ENCODE measurements at regions not wholly inside any gene's neighbourhood (a gene's known extent, or its start where the extent isn't known, plus 50 kb on each side); places are given as distances from the start of the nearest gene placed in this dataset.
"Not testable (repeated sequence)": the region's sequence is repeated elsewhere in the genome, so short reads cannot be mapped to it uniquely, and the experiment has no call there.

GRCh38 chr1:30450818-30451233 lies 272.6 kb downstream of the MATN1 start:
- DNase-seq: no peak

- no peak for DNase-seq
Measured at GRCh38 chr1:30450148-30450817, 273.1 kb downstream of the MATN1 start.

GRCh38 chr1:30449428-30450147 lies 273.8 kb downstream of the MATN1 start:
- no peak for DNase-seq

DNA sequence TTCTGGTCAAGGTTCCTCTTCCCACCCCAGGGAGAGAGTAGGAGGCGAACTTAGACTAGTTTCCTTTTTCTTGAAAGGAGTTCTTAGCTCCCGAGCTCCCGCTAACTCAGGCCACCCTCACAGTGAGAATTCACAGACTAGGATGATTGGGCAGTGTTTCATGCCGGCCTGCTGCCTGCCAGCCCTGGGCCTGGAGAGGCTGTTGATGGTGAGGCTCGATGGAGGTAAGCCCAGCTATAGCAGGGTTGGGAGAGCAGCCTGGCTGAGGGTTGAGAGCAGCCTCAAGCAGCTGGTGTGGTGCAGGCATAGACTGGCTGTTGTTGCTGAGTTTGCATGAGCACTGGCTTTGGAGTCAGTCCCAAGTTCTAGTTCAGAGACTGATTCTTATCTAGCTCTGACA lies 274.4 kb downstream of the MATN1 start:
- DNase-seq: no peak

- DNase-seq: no peak
Measured at GRCh38 chr1:30447701-30448100, 275.7 kb downstream of the MATN1 start.

GRCh38 chr1:30447080-30447479 lies 276.3 kb downstream of the MATN1 start:
- DNase-seq: no peak

DNA sequence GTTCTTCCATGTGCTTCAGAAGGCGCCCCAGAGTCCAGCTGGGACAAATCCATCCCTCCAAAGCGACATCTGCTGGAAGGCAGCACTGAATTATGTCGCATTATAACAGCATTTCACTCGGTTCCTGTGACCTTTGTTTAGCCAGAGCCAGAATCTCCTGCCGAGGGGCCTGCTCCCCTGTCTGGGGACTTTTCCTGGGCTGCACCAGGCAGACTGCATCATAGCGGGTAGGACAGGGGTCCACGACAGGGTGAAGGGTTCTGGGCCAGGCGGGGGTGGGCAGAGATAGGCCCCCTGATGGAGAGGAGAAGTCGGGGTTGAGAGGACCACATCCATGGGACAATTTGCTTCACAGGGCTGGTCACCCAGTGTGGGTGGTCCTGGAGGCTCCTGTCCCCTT lies 276.9 kb downstream of the MATN1 start:
- DNase-seq: no peak

DNA sequence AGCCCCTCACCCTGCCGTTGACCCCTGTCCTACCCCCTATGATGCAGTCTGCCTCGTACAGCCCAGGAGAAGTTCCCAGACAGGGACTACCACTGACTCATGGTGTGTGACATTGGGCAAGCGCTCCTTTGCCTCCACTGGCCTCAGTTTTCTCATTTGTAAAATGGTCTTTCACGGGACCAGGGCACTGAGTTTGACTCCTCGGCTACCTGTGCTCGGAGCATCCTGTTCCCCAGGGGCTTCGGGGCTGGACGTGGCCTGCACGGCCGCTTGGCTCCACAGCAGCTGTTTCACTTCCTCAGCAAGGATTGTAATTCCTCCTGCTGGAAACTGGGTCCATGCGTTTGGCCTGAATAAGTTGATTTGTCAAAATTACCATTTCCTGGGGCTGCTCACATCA lies 277.3 kb downstream of the MATN1 start:
- DNase-seq: no peak

DNA sequence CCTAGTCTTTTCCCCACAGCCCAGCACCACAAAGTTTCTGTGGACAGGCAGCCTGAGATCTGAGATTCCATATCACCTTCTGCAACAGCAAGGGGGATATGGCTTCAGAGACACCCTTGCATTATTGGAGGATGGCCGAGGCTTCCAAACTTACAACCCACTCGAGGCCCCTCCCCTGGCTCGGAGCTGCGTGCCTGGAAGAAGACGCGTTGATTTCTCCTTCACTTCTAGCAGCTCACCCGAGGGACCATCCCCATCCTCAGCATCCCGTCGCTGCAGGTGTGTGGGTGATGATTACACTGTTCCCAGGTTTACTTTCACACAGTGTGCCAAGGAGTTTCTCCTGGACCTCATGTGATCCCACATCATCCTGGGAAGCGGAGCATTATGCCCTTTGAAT lies 277.9 kb downstream of the MATN1 start:
- DNase-seq: no peak

DNA sequence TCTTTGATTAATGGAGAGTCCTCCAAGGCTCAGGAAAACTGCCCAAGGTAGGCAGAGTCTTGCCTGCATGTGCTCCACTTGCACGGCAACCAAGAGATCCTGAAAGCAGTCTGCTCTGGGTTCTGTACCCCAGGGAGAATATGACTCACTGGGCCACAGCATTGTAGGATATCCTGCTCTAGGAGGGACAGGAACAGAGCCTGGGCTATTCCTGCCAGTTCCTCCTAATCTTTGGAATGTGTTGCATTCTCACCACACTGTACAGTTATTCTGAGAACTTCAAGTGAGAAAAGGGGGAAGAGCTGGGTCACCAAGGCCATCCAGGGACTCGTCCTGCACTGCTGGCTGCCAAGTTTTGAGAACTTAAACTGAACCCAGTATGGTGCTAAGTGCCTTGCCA lies 278.5 kb downstream of the MATN1 start:
- DNase-seq: no peak

DNA sequence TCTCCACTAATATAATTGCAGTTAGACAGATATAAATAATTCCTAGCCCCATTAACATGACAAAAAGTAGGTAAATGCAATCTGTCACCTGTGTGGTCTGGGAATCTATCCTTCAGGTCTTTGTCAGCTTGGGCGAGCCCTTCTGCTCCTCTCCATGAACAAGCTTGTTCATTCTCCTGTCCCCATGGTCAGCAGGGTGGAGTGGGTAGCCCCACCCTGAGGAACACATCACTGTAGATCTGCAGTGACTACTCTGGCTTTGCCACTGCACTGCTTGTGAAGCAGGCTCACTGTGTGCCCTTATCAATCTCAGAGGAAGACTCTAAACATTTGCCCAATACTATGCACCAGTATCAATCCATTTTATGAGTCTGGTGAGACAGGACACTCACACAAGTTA lies 279.0 kb downstream of the MATN1 start:
- DNase-seq: no peak

- not testable (repeated sequence) for DNase-seq
Measured at GRCh38 chr1:30438274-30438673, 285.1 kb downstream of the MATN1 start.

- DNase-seq: no peak
Measured at GRCh38 chr1:30437059-30437576, 286.3 kb downstream of the MATN1 start.

GRCh38 chr1:30427545-30427944 lies 295.8 kb downstream of the MATN1 start:
- no peak for DNase-seq

GRCh38 chr1:30425046-30425445 lies 298.3 kb downstream of the MATN1 start:
- no peak for DNase-seq

GRCh38 chr1:30423570-30423969 lies 299.8 kb downstream of the MATN1 start:
- no peak for DNase-seq

- DNase-seq: no peak
Measured at GRCh38 chr1:30422251-30422650, 301.1 kb downstream of the MATN1 start.

GRCh38 chr1:30420519-30421050 lies 302.8 kb downstream of the MATN1 start:
- DNase-seq: no peak

- no peak for DNase-seq
Measured at GRCh38 chr1:30419831-30420230, 303.6 kb downstream of the MATN1 start.

- no peak for DNase-seq
Measured at GRCh38 chr1:30418939-30419720, 304.3 kb downstream of the MATN1 start.

- no peak for DNase-seq
Measured at GRCh38 chr1:30418061-30418938, 305.1 kb downstream of the MATN1 start.

GRCh38 chr1:30417701-30418046 lies 305.7 kb downstream of the MATN1 start:
- DNase-seq: no peak
